Psoas muscle (tissue), 7 donors: ENCODE measurements at regions not wholly inside any gene's neighbourhood (a gene's known extent, or its start where the extent isn't known, plus 50 kb on each side); places are given as distances from the start of the nearest gene placed in this dataset.
"Not testable (repeated sequence)": the region's sequence is repeated elsewhere in the genome, so short reads cannot be mapped to it uniquely, and the experiment has no call there.

ENCODE experiments used
- ATAC-seq, 4 donors: fragments of 200-7000 bp; cut with Tn5 transposase; one replicate each; pipeline ENCODE4 v1.9.1; 2020; ENCODE audit warnings: moderate library complexity in 3 of 4, mild to moderate bottlenecking in 2 of 4
- DNase-seq, 2 donors: peaks; one replicate each; pipeline ENCODE4 v3.0.0-alpha.2; 2020
- H3K27ac ChIP-seq: fragments of 200-600 bp; one replicate; pipeline ENCODE4 v1.8.0; 2022
- H3K27me3 ChIP-seq, 3 donors: fragments of 200-600 bp in 1 of 3; one replicate each; pipeline versions ENCODE4 v1.6.1 to v1.8.0; 2013 to 2022; ENCODE audit warnings: low read length in 2 of 3, mild to moderate bottlenecking in 2 of 3, moderate library complexity in 1 of 3; ENCODE audit not compliant: insufficient read depth in 3 of 3
- H3K36me3 ChIP-seq, 2 donors: fragments of 200-600 bp in 1 of 2; one replicate each; pipeline versions ENCODE4 v1.6.1 to v1.8.0; 2013 to 2022; ENCODE audit warnings: low read depth in 1 of 2, mild to moderate bottlenecking in 1 of 2, moderate library complexity in 1 of 2; ENCODE audit not compliant: insufficient read depth in 1 of 2
- H3K4me1 ChIP-seq: fragments of 200-600 bp; one replicate; pipeline ENCODE4 v1.8.0; 2022
- H3K4me3 ChIP-seq: fragments of 200-600 bp; one replicate; pipeline ENCODE4 v1.8.0; 2022; ENCODE audit warnings: mild to moderate bottlenecking
- H3K9me3 ChIP-seq: fragments of 200-600 bp; one replicate; pipeline ENCODE4 v1.8.0; 2022
- WGBS, 3 donors: extraction: QIAGEN DNeasy Blood & Tissue Kit; methylation state at CpG; one replicate each; pipeline versions ENCODE4 v1.1.6 to v1.1.7; 2013; 5-methylcytosine and 5-hydroxymethylcytosine counted together
- intact Hi-C, 2 donors: fragments of 100-400 bp; cut with DNase I; formaldehyde crosslinking; loops; one replicate each; pipeline versions ENCODE4 v1.11.0 to v1.14.2; 2022
- TF ChIP-seq, protein P1 (sequence below): fragments of 200-600 bp; IDR thresholded peaks from one replicate; pipeline ENCODE4 v1.8.0; 2022; ENCODE audit warnings: antibody characterized with exemption
- donor health status: healthy with polysubstance abuse.
- donor health status: DM: no; HTN: no; CAD: no; lungs with moderate emphysema.
- donor health status: Bipolar disorder and iron deficiency.
- donor health status: healthy.
- donor health status: DM: yes; HTN: yes; CAD: no.
- donor health status: DM: no; HTN: no; CAD: no.
- donor health status: DM: yes; HTN: yes; CAD: no.

DNA sequence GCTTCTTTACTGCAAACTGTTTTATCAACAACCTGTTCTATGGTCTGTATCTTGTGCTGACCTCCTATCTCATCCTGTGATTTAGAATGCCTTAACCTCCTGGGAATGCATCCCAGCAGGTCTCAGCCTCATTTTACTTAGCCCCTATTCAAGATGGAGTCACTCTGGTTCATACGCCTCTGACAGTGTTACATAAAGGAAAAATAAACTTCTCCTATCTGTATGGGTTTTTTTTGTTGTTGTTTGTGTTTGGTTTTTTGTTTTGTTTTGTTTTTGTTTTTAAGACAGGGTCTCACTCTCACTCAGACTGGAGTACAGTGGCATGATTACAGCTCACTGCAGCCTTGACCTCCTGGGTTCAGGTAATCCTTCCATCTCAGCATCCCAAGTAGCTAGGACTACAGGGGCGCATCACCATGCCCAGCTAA is 62.1 kb downstream of the RESF1 start:
- ATAC-seq (no peak), DNase-seq (no peak)
- Histone ChIP-seq H3K4me1 (no peaks in the 10 kb centered on the region), H3K9me3 (no peaks in the 10 kb centered on the region), H3K27me3 (no peaks in the 10 kb centered on the region), H3K27ac (no peak overlapping the region), H3K4me3 (no peak overlapping the region), H3K36me3 (no peaks in the 10 kb centered on the region)
- WGBS, 3 donors, result 97 to 100% (median 99%) methylated on average over 2 of the region's 2 CpGs
- TF ChIP-seq, protein P1, sequence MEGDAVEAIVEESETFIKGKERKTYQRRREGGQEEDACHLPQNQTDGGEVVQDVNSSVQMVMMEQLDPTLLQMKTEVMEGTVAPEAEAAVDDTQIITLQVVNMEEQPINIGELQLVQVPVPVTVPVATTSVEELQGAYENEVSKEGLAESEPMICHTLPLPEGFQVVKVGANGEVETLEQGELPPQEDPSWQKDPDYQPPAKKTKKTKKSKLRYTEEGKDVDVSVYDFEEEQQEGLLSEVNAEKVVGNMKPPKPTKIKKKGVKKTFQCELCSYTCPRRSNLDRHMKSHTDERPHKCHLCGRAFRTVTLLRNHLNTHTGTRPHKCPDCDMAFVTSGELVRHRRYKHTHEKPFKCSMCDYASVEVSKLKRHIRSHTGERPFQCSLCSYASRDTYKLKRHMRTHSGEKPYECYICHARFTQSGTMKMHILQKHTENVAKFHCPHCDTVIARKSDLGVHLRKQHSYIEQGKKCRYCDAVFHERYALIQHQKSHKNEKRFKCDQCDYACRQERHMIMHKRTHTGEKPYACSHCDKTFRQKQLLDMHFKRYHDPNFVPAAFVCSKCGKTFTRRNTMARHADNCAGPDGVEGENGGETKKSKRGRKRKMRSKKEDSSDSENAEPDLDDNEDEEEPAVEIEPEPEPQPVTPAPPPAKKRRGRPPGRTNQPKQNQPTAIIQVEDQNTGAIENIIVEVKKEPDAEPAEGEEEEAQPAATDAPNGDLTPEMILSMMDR, result no peak
- intact Hi-C loops, result no loop called here

DNA sequence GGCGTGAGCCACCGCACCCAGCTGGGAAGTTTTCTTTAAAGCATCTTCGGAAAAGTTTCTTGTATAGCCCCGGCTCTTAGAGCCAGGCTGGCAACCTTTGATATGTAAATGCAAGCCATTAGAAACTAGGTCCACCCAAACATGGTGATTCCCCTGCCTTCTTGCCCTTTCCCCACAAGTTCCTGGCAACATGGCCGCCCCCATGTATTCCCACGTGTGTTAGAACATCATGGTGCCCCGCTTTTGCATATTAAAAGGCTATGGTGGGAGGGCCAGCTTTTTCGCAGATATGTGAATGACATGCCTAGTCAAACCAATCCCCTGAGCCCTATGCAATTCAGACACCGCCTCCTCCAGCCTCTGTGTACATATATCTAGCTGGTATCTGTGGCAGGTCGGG is 63.2 kb downstream of the RESF1 start:
- intact Hi-C loops, H3K9me3 ChIP-seq, H3K4me3 ChIP-seq, H3K36me3 ChIP-seq, H3K27ac ChIP-seq, DNase-seq, H3K4me1 ChIP-seq, H3K27me3 ChIP-seq, ATAC-seq: not testable (repeated sequence)
- WGBS, 3 donors, result 90 to 95% (median 92%) methylated on average over 10 of the region's 10 CpGs

DNA sequence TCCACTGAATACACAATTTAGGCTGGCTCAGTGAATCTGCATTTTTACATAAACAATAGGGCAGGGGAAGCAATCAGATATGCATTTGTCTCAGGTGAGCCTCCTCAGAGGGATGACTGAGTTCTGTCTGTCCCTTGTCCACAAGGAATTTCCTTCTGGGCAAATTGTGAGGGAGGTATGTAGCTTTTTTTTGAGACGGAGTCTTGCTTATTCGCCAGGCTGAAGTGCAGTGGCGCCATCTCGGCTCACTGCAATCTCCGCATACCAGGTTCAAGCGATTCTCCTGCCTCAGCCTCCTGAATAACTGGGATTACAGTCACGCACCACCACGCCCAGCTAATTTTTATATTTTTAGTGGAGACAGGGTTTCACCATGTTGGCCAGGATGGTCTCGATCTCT is 64.6 kb downstream of the RESF1 start:
- H3K4me3 ChIP-seq, H3K27ac ChIP-seq, ATAC-seq, H3K9me3 ChIP-seq, H3K36me3 ChIP-seq, H3K27me3 ChIP-seq, DNase-seq, H3K4me1 ChIP-seq, intact Hi-C loops: not testable (repeated sequence)
- WGBS, 3 donors, result 85 to 97% (median 92%) methylated on average over 9 of the region's 9 CpGs

DNA sequence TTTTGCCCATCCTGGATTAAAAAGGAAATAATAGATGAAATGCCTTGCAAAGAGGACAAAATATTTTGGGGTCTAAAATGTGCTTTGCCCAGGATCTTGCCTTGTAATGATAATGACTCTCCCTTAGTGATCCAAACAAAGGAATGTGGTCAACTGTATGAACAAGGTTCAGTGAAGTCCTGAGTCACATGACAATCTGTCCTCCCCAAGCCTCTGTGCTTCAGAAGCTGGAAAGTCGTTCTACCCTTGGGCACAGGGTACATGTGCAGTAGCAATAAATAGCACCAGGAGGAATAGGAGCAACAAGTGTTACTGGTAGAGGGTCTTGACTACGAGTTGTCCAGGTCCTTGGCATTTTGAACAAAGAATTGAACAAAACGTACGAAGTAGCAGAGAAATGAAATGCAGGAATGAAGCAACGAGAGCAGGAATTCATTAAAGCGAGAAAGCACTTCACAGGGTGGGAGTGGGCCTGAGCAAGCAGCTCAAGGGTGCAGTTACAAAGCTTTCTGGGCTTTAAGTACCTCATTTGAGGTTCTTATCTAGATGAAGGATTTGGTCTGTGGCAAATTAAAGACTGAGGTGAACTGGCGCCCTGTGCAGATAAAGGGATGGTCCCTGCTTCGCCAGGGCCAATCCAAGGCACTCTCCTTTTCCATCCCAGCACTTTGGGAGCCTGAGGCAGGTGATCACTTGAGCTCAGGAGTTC is 65.8 kb downstream of the RESF1 start:
- H3K27ac ChIP-seq, result no peak overlapping the region

DNA sequence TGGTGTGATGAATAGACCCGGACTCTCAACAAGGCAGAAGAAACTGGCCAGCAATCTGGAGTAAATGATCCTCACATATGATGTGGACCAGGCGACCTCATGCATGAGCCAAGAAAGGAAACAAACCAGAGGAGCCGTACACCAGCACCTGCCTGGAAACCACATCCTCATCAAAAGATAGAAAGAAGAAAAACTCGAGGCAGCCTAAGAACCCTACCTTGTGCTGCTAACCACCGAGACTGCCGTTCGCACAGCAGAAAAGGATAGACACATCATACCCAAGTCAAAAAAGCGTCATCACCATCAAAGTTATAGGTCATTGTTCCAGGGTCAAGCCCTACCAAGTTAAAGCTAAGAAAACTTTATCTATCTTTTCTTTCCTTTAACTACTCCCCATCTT is 66.7 kb downstream of the RESF1 start:
- H3K4me3 ChIP-seq, result no peak overlapping the region
- TF ChIP-seq, protein P1, result no peak
- no peak overlapping the region for H3K27ac ChIP-seq
- intact Hi-C loops, result no loop called here
- no peak for ATAC-seq
- no peak for DNase-seq
- 85 to 87% (median 87%) methylated on average over 8 of the region's 8 CpGs for WGBS, 3 donors
- no peaks in the 10 kb centered on the region for H3K4me1 ChIP-seq
- no peaks in the 10 kb centered on the region for H3K36me3 ChIP-seq
- no peaks in the 10 kb centered on the region for H3K27me3 ChIP-seq
- no peaks in the 10 kb centered on the region for H3K9me3 ChIP-seq

More for the DNA sequence above, 65.8 kb downstream of the RESF1 start:
- DNase-seq (no peak), ATAC-seq (no peak)
- H3K36me3 ChIP-seq, result no peaks in the 10 kb centered on the region
- no peaks in the 10 kb centered on the region for H3K27me3 ChIP-seq
- 75 to 81% (median 77%) methylated on average over 8 of the region's 8 CpGs for WGBS, 3 donors
- H3K4me3 ChIP-seq, result no peak overlapping the region
- intact Hi-C loops, result no loop called here
- no peaks in the 10 kb centered on the region for H3K4me1 ChIP-seq
- no peaks in the 10 kb centered on the region for H3K9me3 ChIP-seq
- TF ChIP-seq, protein P1, result no peak
